ENCODE measurements at regions not wholly inside any gene's neighbourhood (a gene's known extent, or its start where the extent isn't known, plus 50 kb on each side); places are given as distances from the start of the nearest gene placed in this dataset.

- TF ChIP-seq, protein P1, sequence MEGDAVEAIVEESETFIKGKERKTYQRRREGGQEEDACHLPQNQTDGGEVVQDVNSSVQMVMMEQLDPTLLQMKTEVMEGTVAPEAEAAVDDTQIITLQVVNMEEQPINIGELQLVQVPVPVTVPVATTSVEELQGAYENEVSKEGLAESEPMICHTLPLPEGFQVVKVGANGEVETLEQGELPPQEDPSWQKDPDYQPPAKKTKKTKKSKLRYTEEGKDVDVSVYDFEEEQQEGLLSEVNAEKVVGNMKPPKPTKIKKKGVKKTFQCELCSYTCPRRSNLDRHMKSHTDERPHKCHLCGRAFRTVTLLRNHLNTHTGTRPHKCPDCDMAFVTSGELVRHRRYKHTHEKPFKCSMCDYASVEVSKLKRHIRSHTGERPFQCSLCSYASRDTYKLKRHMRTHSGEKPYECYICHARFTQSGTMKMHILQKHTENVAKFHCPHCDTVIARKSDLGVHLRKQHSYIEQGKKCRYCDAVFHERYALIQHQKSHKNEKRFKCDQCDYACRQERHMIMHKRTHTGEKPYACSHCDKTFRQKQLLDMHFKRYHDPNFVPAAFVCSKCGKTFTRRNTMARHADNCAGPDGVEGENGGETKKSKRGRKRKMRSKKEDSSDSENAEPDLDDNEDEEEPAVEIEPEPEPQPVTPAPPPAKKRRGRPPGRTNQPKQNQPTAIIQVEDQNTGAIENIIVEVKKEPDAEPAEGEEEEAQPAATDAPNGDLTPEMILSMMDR (IDR thresholded peaks at IDR 0.05), result no peak
- TF ChIP-seq POLR2AphosphoS5 (IDR thresholded peaks at IDR 0.05; ENCODE audit: insufficient read depth in 1 of 2, low read depth in 1 of 2), result no peak
Observed at GRCh38 chr1:59237900-59238299, 59.0 kb upstream of the FGGY start.
